ENCODE measurements at regions not wholly inside any gene's neighbourhood (a gene's known extent, or its start where the extent isn't known, plus 50 kb on each side); places are given as distances from the start of the nearest gene placed in this dataset.

GRCh38 chr19:23065306-23065705 is 51.5 kb upstream of the ZNF730 start:
- intact Hi-C loops (cut with DNase I; ENCODE audit: low total_unique reads) = no loop called here
- no peak for DNase-seq (ENCODE audit: low spot score in 2 of 2)

GRCh38 chr19:23062921-23063320 is 53.9 kb upstream of the ZNF730 start:
- no peak for DNase-seq (ENCODE audit: low spot score in 2 of 2)
- H3K4me1 ChIP-seq = no peaks in the 10 kb centered on the region
- no peaks in the 10 kb centered on the region for H3K36me3 ChIP-seq
- intact Hi-C loops (cut with DNase I; ENCODE audit: low total_unique reads) = no loop called here
- H3K27ac ChIP-seq = no peak overlapping the region
- no peak overlapping the region for H3K4me3 ChIP-seq
- no peaks in the 10 kb centered on the region for H3K27me3 ChIP-seq
- no peak for TF ChIP-seq POLR2AphosphoS5 (IDR thresholded peaks at IDR 0.05)
- TF ChIP-seq POLR2A (IDR thresholded peaks at IDR 0.05) = no peak
- TF ChIP-seq, protein P1, sequence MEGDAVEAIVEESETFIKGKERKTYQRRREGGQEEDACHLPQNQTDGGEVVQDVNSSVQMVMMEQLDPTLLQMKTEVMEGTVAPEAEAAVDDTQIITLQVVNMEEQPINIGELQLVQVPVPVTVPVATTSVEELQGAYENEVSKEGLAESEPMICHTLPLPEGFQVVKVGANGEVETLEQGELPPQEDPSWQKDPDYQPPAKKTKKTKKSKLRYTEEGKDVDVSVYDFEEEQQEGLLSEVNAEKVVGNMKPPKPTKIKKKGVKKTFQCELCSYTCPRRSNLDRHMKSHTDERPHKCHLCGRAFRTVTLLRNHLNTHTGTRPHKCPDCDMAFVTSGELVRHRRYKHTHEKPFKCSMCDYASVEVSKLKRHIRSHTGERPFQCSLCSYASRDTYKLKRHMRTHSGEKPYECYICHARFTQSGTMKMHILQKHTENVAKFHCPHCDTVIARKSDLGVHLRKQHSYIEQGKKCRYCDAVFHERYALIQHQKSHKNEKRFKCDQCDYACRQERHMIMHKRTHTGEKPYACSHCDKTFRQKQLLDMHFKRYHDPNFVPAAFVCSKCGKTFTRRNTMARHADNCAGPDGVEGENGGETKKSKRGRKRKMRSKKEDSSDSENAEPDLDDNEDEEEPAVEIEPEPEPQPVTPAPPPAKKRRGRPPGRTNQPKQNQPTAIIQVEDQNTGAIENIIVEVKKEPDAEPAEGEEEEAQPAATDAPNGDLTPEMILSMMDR (IDR thresholded peaks at IDR 0.05) = no peak
- no peaks in the 10 kb centered on the region for H3K9me3 ChIP-seq

More at GRCh38 chr19:23065306-23065705, 51.5 kb upstream of the ZNF730 start:
- Histone ChIP-seq H3K36me3 (no peaks in the 10 kb centered on the region), H3K27me3 (no peaks in the 10 kb centered on the region), H3K4me1 (no peaks in the 10 kb centered on the region), H3K4me3 (no peak overlapping the region), H3K27ac (no peak overlapping the region), H3K9me3 (no peaks in the 10 kb centered on the region)
- TF ChIP-seq POLR2AphosphoS5 (IDR thresholded peaks at IDR 0.05) (no peak), POLR2A (IDR thresholded peaks at IDR 0.05) (no peak)
- TF ChIP-seq, protein P1 (IDR thresholded peaks at IDR 0.05) = no peak

DNA sequence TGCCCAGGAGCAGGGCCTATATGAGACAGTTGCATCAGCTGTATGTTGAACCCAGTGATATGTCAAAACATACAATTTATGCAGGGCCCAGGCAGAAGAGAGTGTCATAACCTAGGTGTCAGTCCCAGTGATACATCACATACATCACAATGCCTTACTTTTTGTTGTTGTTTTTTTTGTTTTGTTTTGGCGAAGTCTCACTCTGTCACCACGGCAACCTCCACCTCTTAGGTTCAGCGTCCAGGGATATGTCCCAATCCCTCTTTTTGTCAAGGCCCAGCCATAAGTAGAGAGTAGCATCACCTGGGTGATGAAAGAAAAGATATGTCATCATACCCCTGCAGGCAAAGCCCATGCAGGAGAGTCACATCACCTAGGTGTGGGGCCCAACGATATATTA is 56.8 kb upstream of the ZNF730 start:
- intact Hi-C loops (cut with DNase I; ENCODE audit: low total_unique reads) = no loop called here
- no peak overlapping the region for H3K27ac ChIP-seq
- no peak for DNase-seq (ENCODE audit: low spot score in 2 of 2)
- H3K36me3 ChIP-seq = no peaks in the 10 kb centered on the region
- H3K27me3 ChIP-seq = no peaks in the 10 kb centered on the region
- H3K4me1 ChIP-seq = no peaks in the 10 kb centered on the region
- TF ChIP-seq POLR2AphosphoS5 (IDR thresholded peaks at IDR 0.05) (no peak), POLR2A (IDR thresholded peaks at IDR 0.05) (no peak)
- TF ChIP-seq, protein P1 (IDR thresholded peaks at IDR 0.05) = no peak
- no peak overlapping the region for H3K4me3 ChIP-seq
- no peaks in the 10 kb centered on the region for H3K9me3 ChIP-seq

DNA sequence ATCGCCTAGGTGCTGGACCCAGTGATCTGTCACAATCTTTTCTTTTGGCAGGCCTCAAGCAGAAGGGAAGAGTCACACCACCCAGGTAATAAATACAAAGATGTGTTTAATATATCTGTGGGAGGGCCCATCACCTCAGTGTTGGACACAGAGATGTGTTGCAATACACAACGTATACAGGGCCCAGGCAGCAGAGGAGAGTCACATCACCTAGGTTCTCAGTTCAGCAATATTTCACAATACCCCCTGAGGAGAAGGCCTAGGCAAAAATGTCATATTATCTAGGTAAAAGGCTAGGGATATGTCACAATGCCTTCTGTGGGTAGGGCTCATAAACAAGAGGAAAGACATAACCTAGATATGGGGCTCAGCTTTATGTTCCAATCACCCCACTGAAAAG is 53.5 kb upstream of the ZNF728 start:
- DNase-seq (ENCODE audit: low spot score in 2 of 2) = no peak
- Histone ChIP-seq H3K4me1 (no peaks in the 10 kb centered on the region), H3K36me3 (no peaks in the 10 kb centered on the region), H3K9me3 (no peaks in the 10 kb centered on the region), H3K4me3 (no peak overlapping the region), H3K27ac (no peak overlapping the region), H3K27me3 (no peaks in the 10 kb centered on the region)
- TF ChIP-seq POLR2A (IDR thresholded peaks at IDR 0.05) (no peak), POLR2AphosphoS5 (IDR thresholded peaks at IDR 0.05) (no peak)
- TF ChIP-seq, protein P1 (IDR thresholded peaks at IDR 0.05) = no peak
- intact Hi-C loops (cut with DNase I; ENCODE audit: low total_unique reads) = no loop called here

DNA sequence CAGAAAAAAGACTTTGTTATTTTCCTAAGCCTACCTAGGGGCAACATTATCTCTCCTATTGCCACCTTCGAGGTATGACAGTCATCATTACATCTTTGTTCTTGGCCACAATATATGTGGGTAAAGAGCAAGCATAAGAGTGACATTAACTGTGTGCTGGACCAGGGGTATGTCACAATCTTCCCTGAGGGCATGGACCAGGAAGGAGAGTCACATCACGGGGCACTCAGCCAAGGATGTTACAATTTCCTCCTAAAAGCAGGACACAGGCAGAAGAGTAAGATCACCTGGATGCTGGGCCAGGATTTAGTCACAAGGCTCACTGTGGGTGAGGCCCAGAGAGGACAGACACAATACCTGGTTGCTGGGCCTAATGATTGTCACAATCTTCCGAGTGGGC is 53.0 kb upstream of the ZNF728 start:
- intact Hi-C loops (cut with DNase I; ENCODE audit: low total_unique reads) = no loop called here

More for the DNA sequence above, 53.0 kb upstream of the ZNF728 start:
- Histone ChIP-seq H3K27me3 (no peaks in the 10 kb centered on the region), H3K4me3 (no peak overlapping the region), H3K4me1 (no peaks in the 10 kb centered on the region), H3K36me3 (no peaks in the 10 kb centered on the region), H3K27ac (no peak overlapping the region), H3K9me3 (no peaks in the 10 kb centered on the region)
- DNase-seq (ENCODE audit: low spot score in 2 of 2) = peak in 1 of 2 donors; percentile 23
- TF ChIP-seq POLR2AphosphoS5 (IDR thresholded peaks at IDR 0.05) (no peak), POLR2A (IDR thresholded peaks at IDR 0.05) (no peak)
- TF ChIP-seq, protein P1 (IDR thresholded peaks at IDR 0.05) = no peak
